Right cardiac atrium (tissue), 5 donors: ENCODE measurements at regions not wholly inside any gene's neighbourhood (a gene's known extent, or its start where the extent isn't known, plus 50 kb on each side); places are given as distances from the start of the nearest gene placed in this dataset.

Experiments used
- ATAC-seq, 2 donors: fragments of 200-7000 bp; cut with Tn5 transposase; one replicate each; pipeline versions ENCODE4 v1.8.0 to v1.9.1; 2020; ENCODE audit warnings: moderate library complexity in 2 of 2, mild to moderate bottlenecking in 1 of 2
- DNase-seq, 3 donors: peaks; one replicate each; pipeline ENCODE4 v3.0.0-alpha.2; 2020
- H3K27ac ChIP-seq: one replicate; pipeline ENCODE4 v1.5.1; 2013; ENCODE audit warnings: mild to moderate bottlenecking, low read length, control low read depth, moderate library complexity
- H3K27me3 ChIP-seq: one replicate; pipeline ENCODE4 v1.6.1; 2013; ENCODE audit not compliant: control insufficient read depth, insufficient read depth
- H3K4me1 ChIP-seq: one replicate; pipeline ENCODE4 v1.6.1; 2013; ENCODE audit warnings: low read length; ENCODE audit not compliant: control insufficient read depth, insufficient read depth
- H3K4me3 ChIP-seq: one replicate; pipeline ENCODE4 v1.5.1; 2013; ENCODE audit warnings: low read length, control low read depth
- H3K9me3 ChIP-seq: one replicate; pipeline ENCODE4 v1.6.1; 2013; ENCODE audit warnings: low read length; ENCODE audit not compliant: control insufficient read depth
- WGBS: extraction: QIAGEN DNeasy Blood & Tissue Kit; methylation state at CpG from one replicate; pipeline ENCODE4 v1.1.7; 2013; 5-methylcytosine and 5-hydroxymethylcytosine counted together
- intact Hi-C, 4 donors: fragments of 100-400 bp; cut with DNase I; formaldehyde crosslinking; loops; one replicate each; pipeline versions ENCODE4 v1.11.0 to v1.14.0; 2022 to 2023
- donor health status: healthy with polysubstance abuse.
- donor health status: DM: no; HTN: yes; CAD: no.
- donor health status: DM: no; HTN: no; CAD: no.
- donor health status: DM: no; HTN: yes; CAD: no; lungs with severe emphysema.
- donor health status: DM: yes; HTN: yes; CAD: no.

DNA sequence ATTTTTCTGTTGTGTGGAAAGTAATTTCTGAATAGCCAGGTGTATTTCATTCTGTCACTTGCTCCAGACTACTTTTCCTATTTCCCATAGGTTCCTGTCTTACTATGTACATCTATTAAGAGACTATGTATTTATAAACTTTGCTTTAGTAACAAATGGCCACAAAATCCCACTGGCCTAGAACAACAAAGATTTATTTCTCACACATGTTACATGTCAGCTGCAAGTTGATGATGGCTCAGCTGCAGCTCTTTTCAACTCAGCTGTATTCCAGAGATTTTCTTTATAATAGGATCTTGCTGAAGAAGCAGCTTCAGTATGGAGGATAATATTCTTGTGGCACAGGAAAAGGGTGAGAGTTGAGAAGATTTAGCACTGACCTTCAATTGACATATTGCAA lies 539.6 kb upstream of the LRRC4C start:
- no peak for ATAC-seq
- no peak overlapping the region for H3K4me3 ChIP-seq
- DNase-seq: no peak

DNA sequence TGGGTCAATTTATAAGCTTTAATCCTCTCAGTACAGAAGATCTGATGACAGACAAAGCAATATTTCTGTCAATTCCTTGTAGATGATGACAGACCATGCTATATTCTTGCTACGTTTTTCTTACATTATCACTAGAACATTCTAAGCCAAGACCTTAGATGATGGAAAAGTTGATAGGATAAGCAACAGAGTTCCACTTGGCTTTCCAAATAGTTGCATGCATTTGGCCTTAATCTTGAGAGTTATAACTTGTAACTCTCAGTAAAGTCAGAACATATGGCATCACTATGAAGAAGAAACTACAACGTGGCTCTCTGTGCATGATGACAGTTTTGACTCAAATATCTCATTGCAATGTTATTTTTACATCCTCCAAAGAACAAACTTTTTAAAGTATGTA lies 544.3 kb upstream of the LRRC4C start:
- no peak for ATAC-seq
- 27% methylated on average over 2 of the region's 2 CpGs for WGBS

More for the DNA sequence above, 539.6 kb upstream of the LRRC4C start:
- intact Hi-C loops: no loop called here
- H3K9me3 ChIP-seq: no peaks in the 10 kb centered on the region
- no peaks in the 10 kb centered on the region for H3K4me1 ChIP-seq
- no peak overlapping the region for H3K27ac ChIP-seq
- no peaks in the 10 kb centered on the region for H3K27me3 ChIP-seq

DNA sequence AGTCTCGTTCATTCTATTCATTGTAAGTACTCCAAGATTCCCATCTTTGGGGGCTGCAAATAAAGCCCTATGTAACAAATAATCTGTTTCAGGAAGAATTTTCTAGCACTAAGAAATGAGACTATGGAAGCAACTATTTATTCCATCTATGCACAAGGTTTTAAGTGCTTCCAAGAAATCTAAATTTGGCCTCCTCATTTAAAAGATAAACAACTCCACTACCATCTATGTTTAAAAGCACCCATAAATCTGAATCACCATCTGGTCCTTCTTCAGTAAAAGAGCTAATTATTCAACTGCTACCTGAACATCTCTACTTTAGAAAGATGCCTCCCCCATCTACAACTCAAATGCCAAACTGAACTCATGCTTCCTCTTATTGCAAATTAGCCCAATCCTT lies 547.3 kb upstream of the LRRC4C start:
- intact Hi-C loops: no loop called here

More for the DNA sequence above, 544.3 kb upstream of the LRRC4C start:
- Histone ChIP-seq H3K27me3 (no peaks in the 10 kb centered on the region), H3K27ac (no peak overlapping the region), H3K4me1 (no peaks in the 10 kb centered on the region), H3K4me3 (no peak overlapping the region), H3K9me3 (no peaks in the 10 kb centered on the region)
- intact Hi-C loops: no loop called here
- DNase-seq: no peak

DNA sequence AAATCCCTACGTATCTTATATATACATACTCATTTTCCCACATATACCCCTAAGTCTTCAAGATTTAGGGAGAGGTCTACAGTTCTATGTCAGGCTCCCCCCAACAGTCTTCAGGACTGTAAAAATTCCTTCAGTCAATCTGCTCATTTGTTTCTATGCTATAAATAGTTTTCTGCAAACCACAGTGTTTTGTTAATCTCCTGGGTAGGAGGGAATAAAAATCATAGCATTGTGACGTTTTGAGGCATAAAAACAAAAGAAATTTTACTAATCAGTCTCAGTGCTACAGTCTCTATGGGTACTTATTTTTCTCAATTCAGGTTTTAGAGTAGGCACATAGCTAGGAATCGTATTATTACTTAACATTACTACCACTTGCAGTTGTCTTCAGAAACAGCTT lies 552.8 kb upstream of the LRRC4C start:
- no peak for DNase-seq
- Histone ChIP-seq H3K27me3 (no peaks in the 10 kb centered on the region), H3K27ac (no peak overlapping the region), H3K4me3 (no peak overlapping the region), H3K4me1 (no peaks in the 10 kb centered on the region), H3K9me3 (no peaks in the 10 kb centered on the region)
- 67% methylated on average over 3 of the region's 3 CpGs for WGBS
- intact Hi-C loops: no loop called here
- ATAC-seq: no peak

More for the DNA sequence above, 547.3 kb upstream of the LRRC4C start:
- Histone ChIP-seq H3K9me3 (no peaks in the 10 kb centered on the region), H3K27me3 (no peaks in the 10 kb centered on the region), H3K27ac (no peak overlapping the region), H3K4me1 (no peaks in the 10 kb centered on the region), H3K4me3 (no peak overlapping the region)
- DNase-seq (no peak), ATAC-seq (no peak)
- 79% methylated on average over 1 of the region's 1 CpG for WGBS

DNA sequence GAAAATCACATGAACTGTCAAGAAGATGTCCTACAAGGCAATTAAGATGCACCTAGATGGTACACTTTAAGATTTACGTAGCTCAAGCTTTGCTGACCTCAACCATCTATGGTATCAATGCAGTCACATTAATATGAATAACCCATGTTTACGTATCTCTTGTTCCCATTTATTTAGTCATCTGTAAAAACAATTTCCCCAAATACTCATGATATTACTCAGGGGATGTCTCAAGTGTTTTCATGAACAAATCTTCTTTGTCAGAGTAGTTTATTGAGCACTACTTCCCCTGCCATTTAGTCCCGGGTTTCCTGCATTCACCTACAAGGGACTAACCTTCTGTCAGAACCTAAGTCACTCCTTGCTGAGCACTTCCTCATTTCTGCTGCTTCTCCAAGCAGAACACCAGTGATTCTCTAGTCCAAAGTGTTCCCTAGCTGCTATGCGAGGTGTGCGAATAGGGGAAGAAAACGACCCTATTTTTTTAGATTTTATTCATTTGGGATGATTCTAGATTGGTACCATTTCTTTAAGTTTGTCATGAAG lies 554.3 kb upstream of the LRRC4C start:
- H3K4me3 ChIP-seq: no peak overlapping the region
- H3K4me1 ChIP-seq: no peaks in the 10 kb centered on the region
- no peaks in the 10 kb centered on the region for H3K9me3 ChIP-seq
- 82% methylated on average over 6 of the region's 6 CpGs for WGBS
- no peak overlapping the region for H3K27ac ChIP-seq
- intact Hi-C loops: no loop called here
- ATAC-seq: no peak
- H3K27me3 ChIP-seq: no peaks in the 10 kb centered on the region
- DNase-seq: no peak

DNA sequence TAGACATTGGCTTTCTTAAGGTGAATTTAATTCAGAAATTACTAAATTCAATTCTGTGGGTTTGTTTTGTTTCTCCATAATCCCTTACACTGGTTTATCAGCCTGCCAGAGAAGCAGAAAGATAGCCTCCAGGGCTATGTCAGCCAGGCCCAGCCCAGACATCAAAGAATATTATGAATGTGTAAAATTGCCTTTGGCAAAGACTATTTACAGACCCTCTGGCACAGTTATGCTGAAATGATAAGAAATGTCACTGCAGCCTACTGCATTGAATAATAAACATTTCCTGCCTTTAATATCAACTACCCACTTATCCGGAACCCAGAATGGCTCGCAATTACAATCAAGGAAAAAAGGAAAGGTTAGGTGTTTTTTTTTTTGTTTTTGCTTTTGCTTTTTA lies 562.5 kb upstream of the LRRC4C start:
- DNase-seq (no peak), ATAC-seq (no peak)
- Histone ChIP-seq H3K27ac (no peak overlapping the region), H3K27me3 (no peaks in the 10 kb centered on the region), H3K4me1 (no peaks in the 10 kb centered on the region), H3K9me3 (no peaks in the 10 kb centered on the region), H3K4me3 (no peak overlapping the region)
- WGBS: 47% methylated on average over 2 of the region's 2 CpGs
- intact Hi-C loops: no loop called here

DNA sequence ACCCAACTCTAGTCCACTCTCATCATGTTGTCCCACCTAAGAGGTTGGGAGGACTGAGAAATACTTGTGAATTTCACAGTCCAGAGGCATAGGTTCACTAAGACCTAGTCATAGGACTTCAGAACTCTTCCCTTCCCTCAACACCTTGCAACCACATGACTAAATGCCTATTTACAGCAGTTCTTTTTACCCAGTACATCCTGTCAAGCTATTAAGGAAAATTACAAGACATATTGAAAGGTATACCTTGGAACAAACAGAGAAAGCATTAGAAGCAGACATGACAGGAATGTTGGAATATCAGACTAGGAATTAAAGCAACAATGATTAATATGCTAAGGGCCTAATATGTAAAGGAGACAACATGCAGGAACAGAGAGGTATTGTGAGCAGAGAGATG lies 563.8 kb upstream of the LRRC4C start:
- Histone ChIP-seq H3K27me3 (no peaks in the 10 kb centered on the region), H3K9me3 (no peaks in the 10 kb centered on the region), H3K4me3 (no peak overlapping the region), H3K27ac (no peak overlapping the region), H3K4me1 (no peaks in the 10 kb centered on the region)
- intact Hi-C loops: no loop called here
- DNase-seq (no peak), ATAC-seq (no peak)

DNA sequence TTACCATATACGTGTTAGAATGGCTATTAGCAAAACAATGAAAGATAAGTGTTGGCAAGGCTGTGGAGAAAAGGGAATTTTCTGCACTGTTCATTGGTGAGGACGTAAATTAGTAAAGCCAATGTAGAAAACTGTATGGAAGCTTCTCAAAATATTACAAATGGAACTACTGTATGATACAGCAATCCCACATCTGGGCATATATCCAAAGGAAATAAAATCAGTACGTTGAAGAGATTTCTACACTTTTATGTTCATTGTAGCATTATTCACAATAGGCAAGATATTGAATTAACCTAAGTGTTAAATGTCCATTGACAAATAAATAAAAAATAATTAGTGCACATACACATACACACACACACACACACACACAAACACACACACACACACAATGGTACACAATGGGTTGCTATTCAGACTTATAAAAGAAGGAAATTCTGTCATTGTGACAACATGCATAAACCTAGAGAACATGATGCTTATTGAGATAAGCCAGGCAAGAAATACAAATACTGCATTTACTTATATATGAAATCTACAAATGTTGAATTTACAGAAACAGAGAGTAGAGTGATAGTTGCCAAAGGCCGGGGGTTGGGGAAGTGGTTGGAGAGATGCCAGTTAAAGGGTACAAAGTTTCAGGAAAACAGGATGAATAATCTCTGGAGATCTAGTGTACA lies 565.8 kb upstream of the LRRC4C start:
- 41% methylated on average over 4 of the region's 4 CpGs for WGBS
- intact Hi-C loops: no loop called here
- no peak for DNase-seq
- Histone ChIP-seq H3K27me3 (no peaks in the 10 kb centered on the region), H3K27ac (no peak overlapping the region), H3K4me3 (no peak overlapping the region), H3K4me1 (no peaks in the 10 kb centered on the region), H3K9me3 (no peaks in the 10 kb centered on the region)
- no peak for ATAC-seq

DNA sequence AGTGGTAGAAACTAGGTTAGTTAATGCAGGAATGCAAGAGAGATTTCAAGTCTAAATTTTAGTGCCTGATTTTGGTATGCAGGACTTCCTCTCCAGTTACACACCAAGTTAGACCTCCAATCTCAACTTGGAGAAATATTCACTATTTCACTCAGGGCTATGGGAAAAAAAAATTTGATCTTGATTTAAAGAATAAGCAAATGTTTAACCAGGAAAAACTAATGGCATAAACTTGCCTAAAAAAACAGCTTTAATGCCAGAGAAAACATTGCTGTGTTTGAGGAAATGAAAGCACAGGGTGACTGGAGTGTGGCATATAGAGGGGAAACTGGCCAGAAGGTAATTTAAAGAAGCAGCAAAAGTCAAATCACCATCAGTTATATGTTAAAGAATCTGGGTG lies 575.4 kb upstream of the LRRC4C start:
- ATAC-seq (no peak), DNase-seq (no peak)
- intact Hi-C loops: no loop called here
- Histone ChIP-seq H3K27ac (no peak overlapping the region), H3K9me3 (no peaks in the 10 kb centered on the region), H3K27me3 (no peaks in the 10 kb centered on the region), H3K4me3 (no peak overlapping the region), H3K4me1 (no peaks in the 10 kb centered on the region)

DNA sequence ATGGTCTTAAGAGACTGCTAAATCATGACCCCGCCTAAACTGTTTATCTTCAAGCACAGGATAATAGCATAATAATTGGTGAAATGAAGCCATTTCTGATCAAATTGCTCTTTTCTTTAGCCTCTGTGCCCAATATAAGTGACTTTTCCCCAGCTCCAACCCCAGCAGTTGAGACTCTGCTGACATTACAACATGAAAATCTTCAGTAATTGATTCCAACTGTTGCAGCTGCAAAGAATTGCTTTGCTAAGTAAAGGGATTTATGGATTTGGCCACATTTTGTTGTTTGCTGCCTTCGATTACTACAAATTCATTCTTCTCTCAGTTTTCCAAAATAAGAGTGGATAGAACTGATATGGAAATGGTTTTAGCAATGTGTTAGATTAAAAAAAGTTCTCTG lies 576.7 kb upstream of the LRRC4C start:
- Histone ChIP-seq H3K4me3 (no peak overlapping the region), H3K27me3 (no peaks in the 10 kb centered on the region), H3K9me3 (no peaks in the 10 kb centered on the region), H3K4me1 (no peaks in the 10 kb centered on the region), H3K27ac (no peak overlapping the region)
- intact Hi-C loops: no loop called here
- no peak for DNase-seq
- 75% methylated on average over 2 of the region's 2 CpGs for WGBS
- ATAC-seq: no peak

DNA sequence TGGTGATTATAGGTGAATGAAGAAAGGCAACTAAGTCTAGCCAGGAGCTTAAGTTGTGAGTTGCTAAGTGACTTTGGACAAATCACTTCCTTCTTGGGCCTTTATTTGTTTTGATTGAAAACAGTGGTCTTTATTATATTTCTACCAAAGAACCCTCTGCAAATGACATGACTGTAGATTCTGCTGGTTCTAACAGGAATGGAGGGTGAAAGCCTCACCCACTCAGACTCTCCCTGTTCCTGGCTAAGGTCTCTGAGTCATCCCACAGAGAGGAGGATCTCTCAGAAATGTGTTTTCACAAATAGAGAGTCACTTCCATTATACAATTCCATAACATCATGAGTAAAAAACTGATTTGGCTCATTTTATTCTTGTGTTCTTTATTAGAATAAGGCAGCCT lies 583.9 kb upstream of the LRRC4C start:
- ATAC-seq: no peak
- no peak overlapping the region for H3K27ac ChIP-seq
- intact Hi-C loops: no loop called here
- H3K27me3 ChIP-seq: no peaks in the 10 kb centered on the region
- no peaks in the 10 kb centered on the region for H3K4me1 ChIP-seq
- H3K9me3 ChIP-seq: no peaks in the 10 kb centered on the region
- H3K4me3 ChIP-seq: no peak overlapping the region
- no peak for DNase-seq
